ENCODE measurements at regions not wholly inside any gene's neighbourhood (a gene's known extent, or its start where the extent isn't known, plus 50 kb on each side); places are given as distances from the start of the nearest gene placed in this dataset.

DNA sequence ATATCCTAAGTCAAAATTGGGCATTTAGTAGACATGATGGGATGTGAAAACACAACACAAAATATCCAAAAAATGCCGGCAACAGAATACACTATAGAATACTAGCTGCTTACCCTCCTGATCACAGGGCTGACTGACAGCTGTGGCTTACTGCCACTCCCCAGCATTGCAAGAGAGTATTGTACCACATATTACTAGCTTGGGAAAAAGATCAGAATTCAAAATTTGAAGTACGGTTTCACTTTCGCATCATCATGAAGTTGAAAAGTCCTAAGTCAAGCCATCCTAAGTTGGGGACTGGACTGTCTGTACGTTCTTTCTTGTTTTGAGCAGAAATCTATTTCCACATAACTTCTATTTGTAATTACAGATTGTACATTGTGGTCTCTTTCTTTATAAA lies 851.4 kb downstream of the MAT2B start:
- DNase-seq: no peak

DNA sequence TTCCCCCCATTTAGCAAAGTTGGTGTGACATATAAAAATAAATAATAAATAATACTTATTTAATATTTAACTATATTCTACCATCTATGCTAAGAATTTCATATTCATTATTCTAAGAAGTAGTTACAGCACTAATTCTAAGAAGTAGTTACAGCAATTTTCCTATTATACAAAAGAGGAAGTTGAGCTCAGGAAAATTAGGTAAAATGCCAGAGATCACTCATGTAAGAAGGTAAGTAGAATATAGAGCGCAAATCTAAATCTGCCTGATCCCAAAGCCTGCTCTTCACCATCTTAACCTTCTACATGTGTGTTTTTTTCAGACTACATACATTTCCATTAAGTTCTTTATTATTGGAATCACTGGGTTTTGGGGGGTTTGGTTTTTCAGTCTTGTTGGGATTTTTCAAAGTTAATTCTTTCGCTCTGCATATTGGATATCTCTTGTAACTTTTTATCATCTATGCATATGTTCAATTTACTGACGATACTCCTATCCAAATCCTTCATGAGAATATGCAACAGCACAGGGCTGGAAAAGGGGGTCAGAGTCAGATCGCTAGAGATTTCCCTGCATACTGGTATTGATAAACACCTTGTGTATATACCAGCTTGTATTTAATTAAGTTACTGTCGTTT lies 852.1 kb downstream of the MAT2B start:
- DNase-seq: no peak

- no peak for DNase-seq
Observed at GRCh38 chr5:164358531-164359259, 853.3 kb downstream of the MAT2B start.

- DNase-seq: no peak
Observed at GRCh38 chr5:164359260-164360255, 854.1 kb downstream of the MAT2B start.

- no peak for DNase-seq
Observed at GRCh38 chr5:164360589-164360988, 855.2 kb downstream of the MAT2B start.

DNA sequence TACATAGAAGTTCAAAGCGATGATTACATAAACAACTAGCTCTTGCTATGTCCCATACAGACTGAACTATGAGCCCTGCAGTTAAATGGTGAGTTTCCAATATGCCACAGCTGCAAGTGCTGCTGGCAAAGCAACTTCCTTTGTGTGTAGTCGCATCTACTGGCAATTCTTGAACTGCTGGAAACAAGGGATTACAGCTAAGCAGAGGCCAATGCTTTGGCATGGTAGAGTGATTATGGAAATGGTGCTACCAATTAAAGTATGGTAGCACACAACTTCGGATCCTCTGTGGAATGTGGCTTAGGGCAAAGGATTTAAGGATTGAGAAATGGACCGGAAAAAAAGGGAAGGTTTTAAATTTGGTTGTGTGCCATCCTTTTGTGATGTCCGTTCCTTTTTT lies 856.6 kb downstream of the MAT2B start:
- DNase-seq: no peak

GRCh38 chr5:164362835-164363234 lies 857.4 kb downstream of the MAT2B start:
- no peak for DNase-seq

DNA sequence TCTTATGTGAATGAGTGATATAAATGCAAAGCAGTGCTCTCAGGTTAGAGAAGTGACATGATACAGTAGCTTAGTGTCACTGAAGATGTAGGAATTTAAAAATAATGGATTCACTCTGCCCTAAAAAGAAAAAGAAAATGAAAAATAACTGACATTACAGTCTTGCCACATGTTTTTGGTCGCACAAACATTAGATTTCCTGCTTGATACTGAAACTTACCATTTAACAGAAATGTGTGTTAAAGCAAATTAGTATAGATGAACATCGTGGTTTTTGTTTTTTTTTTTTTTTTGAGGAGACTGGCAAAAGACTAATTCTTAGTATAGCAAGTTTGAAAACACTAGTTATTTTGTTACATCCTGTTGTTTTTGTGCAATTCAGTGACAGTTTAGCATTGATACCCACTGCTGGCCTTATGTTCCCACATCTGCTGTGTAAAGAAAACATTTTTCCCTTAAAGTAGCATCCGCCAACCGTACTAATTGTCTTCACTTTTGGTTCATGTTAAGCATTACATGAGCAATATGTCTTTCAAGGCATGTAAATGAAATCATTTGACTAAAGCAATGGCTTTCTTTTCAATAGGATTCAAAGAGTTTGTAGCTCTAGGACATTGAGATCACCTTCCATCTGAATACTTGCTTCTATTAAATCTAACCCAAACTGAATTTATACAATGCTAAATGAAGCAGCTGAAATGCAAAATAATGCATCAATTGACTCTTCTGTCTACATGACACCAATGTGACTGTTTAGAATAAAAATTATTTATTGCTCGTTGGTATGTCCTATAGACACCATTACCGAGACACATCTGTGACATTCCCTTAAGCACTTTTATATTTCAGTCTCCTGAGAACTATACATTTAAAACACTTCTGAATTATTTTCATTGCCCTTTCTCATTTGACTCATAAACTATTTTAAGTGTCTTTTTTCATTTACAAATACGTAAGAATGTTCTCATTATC lies 859.1 kb downstream of the MAT2B start:
- no peak for DNase-seq

- DNase-seq: no peak
Observed at GRCh38 chr5:164370841-164371240, 865.4 kb downstream of the MAT2B start.

DNA sequence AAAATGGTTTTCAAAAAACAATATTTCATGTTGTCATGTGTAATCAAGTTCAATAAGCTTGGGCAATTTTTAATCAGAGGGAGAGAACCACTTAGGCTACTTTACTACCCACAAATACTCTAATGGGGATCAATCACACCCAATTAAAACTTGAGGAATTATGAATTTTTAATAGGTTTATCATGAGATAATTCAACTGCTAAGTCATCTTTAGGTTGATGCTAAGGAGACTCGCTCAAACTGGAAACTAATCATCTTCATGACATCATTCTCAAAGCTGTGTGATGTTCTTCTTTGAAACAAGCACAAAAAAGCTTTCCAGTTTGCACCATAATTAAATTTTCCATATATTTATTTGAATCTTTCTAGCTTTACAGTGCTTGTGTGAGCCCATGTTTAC lies 867.5 kb downstream of the MAT2B start:
- DNase-seq: no peak

DNA sequence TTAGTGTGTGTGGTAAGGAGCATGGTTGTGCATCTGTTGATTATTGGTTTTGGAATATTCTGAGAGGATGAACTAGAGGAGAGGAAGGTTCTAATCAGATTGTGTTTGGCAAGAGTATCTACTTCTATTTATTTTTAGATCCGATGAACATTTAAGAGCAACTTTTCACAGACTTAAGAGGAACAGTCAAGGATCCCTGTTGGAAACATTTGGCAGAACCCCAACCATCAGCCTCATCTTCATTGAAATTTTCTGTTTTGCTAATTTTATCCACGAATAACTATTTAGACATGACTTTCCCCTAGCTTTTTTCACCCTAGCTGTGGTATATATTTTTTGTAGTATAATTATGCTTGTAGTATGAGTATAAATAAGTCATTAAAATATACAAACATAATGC lies 868.5 kb downstream of the MAT2B start:
- DNase-seq: no peak

- DNase-seq: no peak
Observed at GRCh38 chr5:164375051-164375450, 869.6 kb downstream of the MAT2B start.

- no peak for DNase-seq
Observed at GRCh38 chr5:164376843-164377242, 871.4 kb downstream of the MAT2B start.

GRCh38 chr5:164377746-164378145 lies 872.3 kb downstream of the MAT2B start:
- no peak for DNase-seq

- no peak for DNase-seq
Observed at GRCh38 chr5:164383662-164384061, 878.2 kb downstream of the MAT2B start.

DNA sequence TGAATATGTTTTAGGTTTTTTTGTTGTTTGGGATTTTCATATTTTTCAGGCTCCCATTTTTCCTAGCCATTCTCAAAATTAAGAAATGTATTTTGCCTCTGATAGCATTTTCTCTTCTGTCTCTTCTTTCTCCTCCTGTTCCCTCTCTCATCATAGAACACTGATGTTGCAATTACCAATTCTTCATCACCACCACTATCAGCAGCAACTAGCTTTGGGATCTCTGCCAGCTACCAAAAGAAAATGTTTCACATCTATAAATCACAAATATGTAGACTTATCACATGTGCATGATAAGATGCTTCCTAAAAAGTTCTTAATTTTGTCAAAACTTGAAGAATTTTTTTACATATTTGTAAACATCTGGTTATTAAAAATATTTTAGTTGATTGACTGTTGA lies 887.1 kb downstream of the MAT2B start:
- no peak for DNase-seq

- DNase-seq: no peak
Observed at GRCh38 chr5:164394686-164395194, 889.3 kb downstream of the MAT2B start.

- no peak for DNase-seq
Observed at GRCh38 chr5:164412531-164412930, 907.1 kb downstream of the MAT2B start.

DNA sequence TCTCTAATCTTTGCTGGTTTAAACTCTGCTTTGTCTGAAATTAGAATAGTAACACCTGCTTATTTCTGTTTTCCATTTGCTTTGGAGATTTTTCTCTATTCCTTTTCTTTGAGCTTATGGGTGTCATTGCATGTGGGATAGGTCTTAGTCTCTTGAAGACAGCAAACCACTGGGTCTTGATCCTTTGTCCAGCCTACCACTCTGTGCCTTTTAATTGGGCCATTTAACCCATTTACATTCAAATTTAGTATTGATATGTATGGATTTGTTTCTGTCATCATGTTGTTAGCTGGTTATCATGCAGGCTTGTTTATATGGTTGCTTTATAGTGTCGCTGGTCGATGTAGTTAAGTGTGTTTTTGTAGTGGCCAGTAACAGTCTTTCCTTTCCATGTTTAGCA lies 914.7 kb downstream of the MAT2B start:
- no peak for DNase-seq

DNA sequence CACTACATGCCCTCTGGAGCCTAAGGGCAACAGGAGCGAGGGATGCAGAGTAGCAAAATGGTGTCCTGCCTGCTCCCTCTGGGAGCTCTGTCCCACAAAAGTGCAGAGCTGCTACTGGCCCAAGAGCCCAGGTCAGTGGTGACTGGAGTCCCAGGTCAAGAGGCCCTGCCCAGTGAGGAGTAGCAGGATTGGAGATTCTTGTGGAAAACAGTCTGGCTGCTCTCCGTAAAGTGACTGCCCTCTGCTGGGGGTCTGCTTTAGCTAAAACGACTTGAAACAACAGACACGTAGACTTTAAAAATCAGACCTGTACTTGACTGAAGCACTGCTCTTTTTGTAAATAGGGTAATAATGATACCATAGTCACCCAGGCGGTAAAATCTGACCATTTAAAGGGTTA lies 917.0 kb downstream of the MAT2B start:
- no peak for DNase-seq

DNA sequence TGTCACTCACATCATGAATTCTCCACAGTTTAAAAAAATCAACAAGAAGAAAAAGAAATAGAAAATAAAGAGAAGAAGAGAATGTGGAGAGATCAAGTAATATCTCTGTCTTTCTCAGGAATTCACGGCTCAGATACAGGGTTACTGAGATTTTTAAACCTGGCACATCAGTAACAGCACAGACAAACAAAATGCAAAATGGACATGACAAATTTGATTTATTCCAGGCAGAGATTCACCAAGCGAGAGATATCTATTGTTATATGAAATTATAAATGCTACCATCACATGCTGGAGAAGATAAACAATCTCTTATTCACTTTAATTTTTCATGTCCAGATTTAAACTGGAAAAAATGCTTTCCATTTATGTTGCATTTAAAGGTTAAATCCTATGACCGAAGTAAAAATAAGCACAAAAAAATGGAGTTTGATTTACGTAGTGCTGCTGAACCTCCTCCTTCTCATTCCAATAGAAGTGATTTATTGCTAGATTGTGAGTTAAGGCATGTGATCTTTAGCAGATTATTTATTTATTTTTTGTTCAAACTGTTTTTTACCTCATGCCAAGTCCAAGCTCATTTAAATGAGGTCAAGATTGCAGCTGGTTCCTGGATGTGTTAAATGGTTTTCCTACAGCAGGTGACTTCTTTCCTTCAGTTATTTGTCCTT lies 926.4 kb downstream of the MAT2B start:
- no peak for DNase-seq

Data from activated CD8-positive, alpha-beta memory T cell treated with anti-CD3 and anti-CD28 coated beads, Interleukin-2, amount 50 U/mL, for 4 hours (primary cell).